A673 (cell line): ENCODE measurements at regions not wholly inside any gene's neighbourhood (a gene's known extent, or its start where the extent isn't known, plus 50 kb on each side); places are given as distances from the start of the nearest gene placed in this dataset.

Experiments used
- BruUV-seq: library from RNA; stranded (reverse); fragments of 400-500 nt; replicated peaks from 2 replicates; lab custom pipeline; 2021; lab: Mats Ljungman, UMichigan
- CTCF ChIA-PET: fragments of 300-600 bp; sonication (Branson Sonifier 250); formaldehyde crosslinking; loops from one replicate; lab custom pipeline; 2022; ENCODE audit warnings: antibody characterized with exemption; lab: Charles Lee
- POLR2A ChIA-PET: fragments of 300-600 bp; sonication (Branson Sonifier 250); formaldehyde crosslinking; loops from one replicate; lab custom pipeline; 2022; ENCODE audit warnings: antibody characterized with exemption; ENCODE audit not compliant: low non-redundant PET; lab: Charles Lee
- DNase-seq: peaks from one replicate; pipeline ENCODE4 v3.0.0-alpha.2; 2015; ENCODE audit warnings: low spot score
- H3K27ac ChIP-seq: fragments of 200-600 bp; sonication (generic); 2 replicates; pipeline ENCODE4 v1.5.1; 2016; ENCODE audit warnings: mixed run types, low read depth, mild to moderate bottlenecking, mixed read lengths, antibody characterized with exemption, low read length; ENCODE audit not compliant: poor library complexity, severe bottlenecking
- H3K27me3 ChIP-seq: fragments of 200-600 bp; sonication (generic); replicated peaks from 2 replicates; pipeline ENCODE4 v1.6.1; 2017; ENCODE audit warnings: mixed run types, low read depth, mild to moderate bottlenecking, mixed read lengths, antibody characterized with exemption, low read length; ENCODE audit not compliant: insufficient read depth, poor library complexity
- H3K36me3 ChIP-seq: fragments of 200-600 bp; sonication (generic); 2 replicates; pipeline ENCODE4 v1.6.1; 2016; ENCODE audit warnings: mixed run types, mild to moderate bottlenecking, mixed read lengths, antibody characterized with exemption, low read length; ENCODE audit not compliant: insufficient read depth, poor library complexity, severe bottlenecking
- H3K4me1 ChIP-seq: fragments of 200-600 bp; sonication (generic); 2 replicates; pipeline ENCODE4 v1.6.1; 2017; ENCODE audit warnings: mixed run types, mild to moderate bottlenecking, mixed read lengths, antibody characterized with exemption, low read length; ENCODE audit not compliant: insufficient read depth, poor library complexity, severe bottlenecking
- H3K4me3 ChIP-seq: fragments of 200-600 bp; sonication (generic); 2 replicates; pipeline ENCODE4 v1.5.1; 2016; ENCODE audit warnings: low read depth, mixed run types, mild to moderate bottlenecking, mixed read lengths, low read length; ENCODE audit not compliant: poor library complexity, severe bottlenecking
- H3K9me3 ChIP-seq: fragments of 200-600 bp; sonication (generic); 2 replicates; pipeline ENCODE4 v1.6.1; 2016; ENCODE audit warnings: mixed run types, low read depth, mild to moderate bottlenecking, mixed read lengths, antibody characterized with exemption, low read length; ENCODE audit not compliant: poor library complexity, severe bottlenecking
- CTCF ChIP-seq: fragments of 300-800, 200-600 bp; sonication (generic); conservative IDR thresholded peaks from 2 replicates; pipeline ENCODE4 v1.5.1; 2017; ENCODE audit warnings: low read depth, mild to moderate bottlenecking, antibody characterized with exemption, low read length, moderate library complexity, mixed read lengths
- EZH2 ChIP-seq: fragments of 200-600 bp; sonication (generic); IDR thresholded peaks from 2 replicates; pipeline ENCODE4 v1.6.1; 2017; ENCODE audit warnings: borderline replicate concordance, low read depth, mild to moderate bottlenecking, mixed read lengths, antibody characterized with exemption, low read length; ENCODE audit not compliant: poor library complexity, severe bottlenecking
- intact Hi-C: fragments of 100-400 bp; cut with micrococcal nuclease; formaldehyde crosslinking; loops from one replicate; pipeline ENCODE4 v1.10.0; 2022; ENCODE audit not compliant: unreplicated experiment

GRCh38 chr10:9688711-9689110 lies 1329.0 kb upstream of the CELF2 start:
- no peaks in the 10 kb centered on the region for H3K36me3 ChIP-seq
- no TSS peak for BruUV-seq
- no peak for DNase-seq
- no peaks in the 10 kb centered on the region for H3K4me1 ChIP-seq
- TF ChIP-seq CTCF = no peak
- no peak for TF ChIP-seq EZH2
- no peak overlapping the region for H3K4me3 ChIP-seq
- ChIA-PET CTCF (no interaction called here), POLR2A (no interaction called here)
- no peaks in the 10 kb centered on the region for H3K9me3 ChIP-seq
- H3K27me3 ChIP-seq = no peaks in the 10 kb centered on the region
- no peak overlapping the region for H3K27ac ChIP-seq
- intact Hi-C loops = no loop called here

GRCh38 chr10:9707216-9707615 lies 1310.5 kb upstream of the CELF2 start:
- intact Hi-C loops = no loop called here
- Histone ChIP-seq H3K27ac (no peak overlapping the region), H3K4me1 (no peaks in the 10 kb centered on the region), H3K4me3 (no peak overlapping the region), H3K9me3 (peaks cover 9% of the 10 kb centered on the region), H3K36me3 (no peaks in the 10 kb centered on the region), H3K27me3 (no peaks in the 10 kb centered on the region)
- BruUV-seq = no TSS peak
- ChIA-PET CTCF (no interaction called here), POLR2A (no interaction called here)
- no peak for TF ChIP-seq CTCF
- TF ChIP-seq EZH2 = no peak
- no peak for DNase-seq

GRCh38 chr10:9709849-9710248 lies 1307.8 kb upstream of the CELF2 start:
- CTCF ChIA-PET = no interaction called here
- POLR2A ChIA-PET = no interaction called here
- H3K27me3 ChIP-seq = no peaks in the 10 kb centered on the region
- no peaks in the 10 kb centered on the region for H3K36me3 ChIP-seq
- BruUV-seq = no TSS peak
- no peak overlapping the region for H3K4me3 ChIP-seq
- H3K27ac ChIP-seq = no peak overlapping the region
- DNase-seq = no peak
- no peaks in the 10 kb centered on the region for H3K4me1 ChIP-seq
- TF ChIP-seq EZH2 (no peak), CTCF (no peak)
- H3K9me3 ChIP-seq = peaks cover 20% of the 10 kb centered on the region
- intact Hi-C loops = no loop called here
